ENCODE measurements at regions not wholly inside any gene's neighbourhood (a gene's known extent, or its start where the extent isn't known, plus 50 kb on each side); places are given as distances from the start of the nearest gene placed in this dataset.

- DNase-seq: no peak
- intact Hi-C loops (cut with micrococcal nuclease; ENCODE audit: unreplicated experiment): no loop called here
Observed at GRCh38 chr9:29974197-29974596, 2400.9 kb upstream of the C9orf72 start.

GRCh38 chr9:29976981-29977380, 2403.7 kb upstream of the C9orf72 start:
- POLR2A ChIA-PET (ENCODE audit: unreplicated experiment): interaction anchor here (0.7 kb wide), 1 partner anchor 35 kb away, joined by 4 read pairs; no protein-coding TSS in a partner anchor
- no peaks in the 10 kb centered on the region for H3K4me1 ChIP-seq (replicated peaks; ENCODE audit: insufficient read depth)
- no peak overlapping the region for H3K27ac ChIP-seq
- CTCF ChIA-PET: no interaction called here
- H3K9me2 ChIP-seq (ENCODE audit: insufficient read depth): no peaks in the 10 kb centered on the region
- H3K79me2 ChIP-seq (ENCODE audit: low read depth): no peaks in the 10 kb centered on the region
- no peak for DNase-seq
- no peaks in the 10 kb centered on the region for H4K20me1 ChIP-seq (ENCODE audit: insufficient read depth)
- no TSS peak for BruUV-seq (replicated peaks)
- no peaks in the 10 kb centered on the region for H3K27me3 ChIP-seq (ENCODE audit: insufficient read depth, low read depth)
- H3F3A ChIP-seq (ENCODE audit: insufficient read depth, low read depth): no peaks in the 10 kb centered on the region
- no peaks in the 10 kb centered on the region for H3K36me3 ChIP-seq (ENCODE audit: low read depth)
- TF ChIP-seq EZH2 (IDR thresholded peaks at IDR 0.05; ENCODE audit: low read depth): no peak
- TF ChIP-seq, protein P1, sequence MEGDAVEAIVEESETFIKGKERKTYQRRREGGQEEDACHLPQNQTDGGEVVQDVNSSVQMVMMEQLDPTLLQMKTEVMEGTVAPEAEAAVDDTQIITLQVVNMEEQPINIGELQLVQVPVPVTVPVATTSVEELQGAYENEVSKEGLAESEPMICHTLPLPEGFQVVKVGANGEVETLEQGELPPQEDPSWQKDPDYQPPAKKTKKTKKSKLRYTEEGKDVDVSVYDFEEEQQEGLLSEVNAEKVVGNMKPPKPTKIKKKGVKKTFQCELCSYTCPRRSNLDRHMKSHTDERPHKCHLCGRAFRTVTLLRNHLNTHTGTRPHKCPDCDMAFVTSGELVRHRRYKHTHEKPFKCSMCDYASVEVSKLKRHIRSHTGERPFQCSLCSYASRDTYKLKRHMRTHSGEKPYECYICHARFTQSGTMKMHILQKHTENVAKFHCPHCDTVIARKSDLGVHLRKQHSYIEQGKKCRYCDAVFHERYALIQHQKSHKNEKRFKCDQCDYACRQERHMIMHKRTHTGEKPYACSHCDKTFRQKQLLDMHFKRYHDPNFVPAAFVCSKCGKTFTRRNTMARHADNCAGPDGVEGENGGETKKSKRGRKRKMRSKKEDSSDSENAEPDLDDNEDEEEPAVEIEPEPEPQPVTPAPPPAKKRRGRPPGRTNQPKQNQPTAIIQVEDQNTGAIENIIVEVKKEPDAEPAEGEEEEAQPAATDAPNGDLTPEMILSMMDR (conservative IDR thresholded peaks at IDR 0.05): no peak
- no peak overlapping the region for H3K4me3 ChIP-seq
- intact Hi-C loops (cut with micrococcal nuclease; ENCODE audit: unreplicated experiment): no loop called here
- no peak overlapping the region for H3K4me2 ChIP-seq
- no peak overlapping the region for H2AFZ ChIP-seq
- no peaks in the 10 kb centered on the region for H3K9me3 ChIP-seq (ENCODE audit: insufficient read depth, low read depth)

More at GRCh38 chr9:29974197-29974596, 2400.9 kb upstream of the C9orf72 start:
- Histone ChIP-seq H3K4me2 (no peak overlapping the region), H2AFZ (no peak overlapping the region), H3K36me3 (ENCODE audit: low read depth) (no peaks in the 10 kb centered on the region), H3K4me3 (no peak overlapping the region), H3K4me1 (replicated peaks; ENCODE audit: insufficient read depth) (no peaks in the 10 kb centered on the region), H3K27me3 (ENCODE audit: insufficient read depth, low read depth) (no peaks in the 10 kb centered on the region), H3F3A (ENCODE audit: insufficient read depth, low read depth) (no peaks in the 10 kb centered on the region), H3K9me2 (ENCODE audit: insufficient read depth) (no peaks in the 10 kb centered on the region), H3K27ac (no peak overlapping the region), H4K20me1 (ENCODE audit: insufficient read depth) (no peaks in the 10 kb centered on the region), H3K9me3 (ENCODE audit: insufficient read depth, low read depth) (no peaks in the 10 kb centered on the region), H3K79me2 (ENCODE audit: low read depth) (no peaks in the 10 kb centered on the region)
- POLR2A ChIA-PET (ENCODE audit: unreplicated experiment): no interaction called here
- no TSS peak for BruUV-seq (replicated peaks)
- no peak for TF ChIP-seq EZH2 (IDR thresholded peaks at IDR 0.05; ENCODE audit: low read depth)
- TF ChIP-seq, protein P1 (conservative IDR thresholded peaks at IDR 0.05): no peak
- CTCF ChIA-PET: no interaction called here

DNA sequence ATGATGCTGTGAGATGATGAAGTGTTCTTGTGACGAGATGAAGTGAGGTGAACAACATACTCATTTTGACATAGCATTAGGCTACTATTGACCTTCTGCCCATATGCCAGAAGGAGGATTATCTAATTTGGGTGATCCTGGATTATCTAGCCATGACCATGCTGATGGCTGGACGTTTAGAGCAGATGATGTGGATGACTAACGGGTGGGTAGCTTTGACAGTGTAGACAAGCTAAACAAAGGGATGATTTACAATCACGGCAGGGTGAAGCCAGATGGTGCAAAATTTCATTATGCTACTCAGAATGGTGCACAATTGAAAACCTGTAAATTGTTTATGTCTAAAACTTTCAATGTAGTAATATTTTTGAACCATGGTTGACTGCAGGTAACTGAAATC, 2403.4 kb upstream of the ACO1 start:
- Histone ChIP-seq H2AFZ (no peak overlapping the region), H4K20me1 (ENCODE audit: insufficient read depth) (no peaks in the 10 kb centered on the region), H3K9me3 (ENCODE audit: insufficient read depth, low read depth) (no peaks in the 10 kb centered on the region), H3K27me3 (ENCODE audit: insufficient read depth, low read depth) (no peaks in the 10 kb centered on the region), H3K4me2 (no peak overlapping the region), H3K9me2 (ENCODE audit: insufficient read depth) (no peaks in the 10 kb centered on the region), H3K27ac (no peak overlapping the region), H3K79me2 (ENCODE audit: low read depth) (no peaks in the 10 kb centered on the region), H3F3A (ENCODE audit: insufficient read depth, low read depth) (no peaks in the 10 kb centered on the region), H3K36me3 (ENCODE audit: low read depth) (no peaks in the 10 kb centered on the region), H3K4me1 (replicated peaks; ENCODE audit: insufficient read depth) (no peaks in the 10 kb centered on the region), H3K4me3 (no peak overlapping the region)
- intact Hi-C loops (cut with micrococcal nuclease; ENCODE audit: unreplicated experiment): no loop called here
- ChIA-PET CTCF (no interaction called here), POLR2A (ENCODE audit: unreplicated experiment) (no interaction called here)
- TF ChIP-seq EZH2 (IDR thresholded peaks at IDR 0.05; ENCODE audit: low read depth): no peak
- TF ChIP-seq, protein P1 (conservative IDR thresholded peaks at IDR 0.05): no peak
- no TSS peak for BruUV-seq (replicated peaks)
- no peak for DNase-seq

Data from PC-9 (cell line).